Choroid plexus epithelial cell (primary cell): ENCODE measurements at regions not wholly inside any gene's neighbourhood (a gene's known extent, or its start where the extent isn't known, plus 50 kb on each side); places are given as distances from the start of the nearest gene placed in this dataset.

Experiments
- DNase-seq: peaks from one replicate; pipeline ENCODE4 v3.0.0-alpha.2; 2010; ENCODE audit warnings: low read depth
- H3K4me3 ChIP-seq: 2 replicates; pipeline ENCODE4 v1.5.1; 2011; ENCODE audit warnings: low read depth, mild to moderate bottlenecking, control low read depth, low read length, moderate library complexity
- CTCF ChIP-seq: conservative IDR thresholded peaks from 2 replicates; pipeline ENCODE4 v1.5.1; 2011; ENCODE audit warnings: low read depth, mild to moderate bottlenecking, control low read depth, inconsistent platforms, low read length, moderate library complexity

- no peak for TF ChIP-seq CTCF
- H3K4me3 ChIP-seq: no peak overlapping the region
- DNase-seq: no peak
These were observed 163.3 kb upstream of the ZEB2 start for GRCh38 chr2:144683107-144683753.

GRCh38 chr2:144682248-144682647 is 162.3 kb upstream of the ZEB2 start:
- TF ChIP-seq CTCF: no peak
- DNase-seq: no peak
- H3K4me3 ChIP-seq: no peak overlapping the region

- no peak for DNase-seq
- TF ChIP-seq CTCF: no peak
- H3K4me3 ChIP-seq: no peak overlapping the region
These were observed 161.5 kb upstream of the ZEB2 start for GRCh38 chr2:144681389-144681788.

- DNase-seq: no peak
- no peak overlapping the region for H3K4me3 ChIP-seq
- TF ChIP-seq CTCF: no peak
These were observed 160.0 kb upstream of the ZEB2 start for GRCh38 chr2:144679942-144680341.

GRCh38 chr2:144678736-144679135 is 158.8 kb upstream of the ZEB2 start:
- no peak for TF ChIP-seq CTCF
- no peak overlapping the region for H3K4me3 ChIP-seq
- DNase-seq: no peak

GRCh38 chr2:144675731-144676130 is 155.8 kb upstream of the ZEB2 start:
- no peak for TF ChIP-seq CTCF
- H3K4me3 ChIP-seq: no peak overlapping the region
- no peak for DNase-seq

- H3K4me3 ChIP-seq: no peak overlapping the region
- DNase-seq: no peak
- no peak for TF ChIP-seq CTCF
These were observed 155.4 kb upstream of the ZEB2 start for GRCh38 chr2:144675331-144675730.
